ENCODE measurements at regions not wholly inside any gene's neighbourhood (a gene's known extent, or its start where the extent isn't known, plus 50 kb on each side); places are given as distances from the start of the nearest gene placed in this dataset.

- no peak for DNase-seq
Measured at GRCh38 chr6:163808871-163809270, 394.4 kb downstream of the QKI start.

GRCh38 chr6:163808231-163808630 is 393.7 kb downstream of the QKI start:
- no peak for DNase-seq

GRCh38 chr6:163806755-163807499 is 392.4 kb downstream of the QKI start:
- DNase-seq = no peak

GRCh38 chr6:163804991-163805390 is 390.5 kb downstream of the QKI start:
- DNase-seq = no peak

- no peak for DNase-seq
Measured at GRCh38 chr6:163802267-163802666, 387.7 kb downstream of the QKI start.

GRCh38 chr6:163797296-163797845 is 382.9 kb downstream of the QKI start:
- DNase-seq = no peak

GRCh38 chr6:163793011-163793983 is 378.8 kb downstream of the QKI start:
- DNase-seq = no peak

- DNase-seq = no peak
Measured at GRCh38 chr6:163790266-163790840, 375.8 kb downstream of the QKI start.

- no peak for DNase-seq
Measured at GRCh38 chr6:163789199-163789810, 374.8 kb downstream of the QKI start.

GRCh38 chr6:163786995-163787671 is 372.6 kb downstream of the QKI start:
- no peak for DNase-seq

- peak in 1 of 2 donors; percentile 0 for DNase-seq
Measured at GRCh38 chr6:163782436-163783003, 368.0 kb downstream of the QKI start.

- no peak for DNase-seq
Measured at GRCh38 chr6:163780994-163781393, 366.5 kb downstream of the QKI start.

GRCh38 chr6:163779727-163780284 is 365.3 kb downstream of the QKI start:
- no peak for DNase-seq

GRCh38 chr6:163777716-163778115 is 363.2 kb downstream of the QKI start:
- no peak for DNase-seq

- DNase-seq = no peak
Measured at GRCh38 chr6:163776906-163777686, 362.6 kb downstream of the QKI start.

GRCh38 chr6:163776196-163776905 is 361.8 kb downstream of the QKI start:
- DNase-seq = no peak

GRCh38 chr6:163775313-163775712 is 360.8 kb downstream of the QKI start:
- DNase-seq = no peak

GRCh38 chr6:163774485-163774884 is 360.0 kb downstream of the QKI start:
- no peak for DNase-seq

- DNase-seq = no peak
Measured at GRCh38 chr6:163773646-163774045, 359.1 kb downstream of the QKI start.

GRCh38 chr6:163772701-163773100 is 358.2 kb downstream of the QKI start:
- DNase-seq = no peak
